Stimulated activated naive CD8-positive, alpha-beta T cell treated with anti-CD3 and anti-CD28 coated beads, Interleukin-15, amount 100 ng/mL, for 72 hours (primary cell): ENCODE measurements at regions not wholly inside any gene's neighbourhood (a gene's known extent, or its start where the extent isn't known, plus 50 kb on each side); places are given as distances from the start of the nearest gene placed in this dataset.
"Not testable (repeated sequence)": the region's sequence is repeated elsewhere in the genome, so short reads cannot be mapped to it uniquely, and the experiment has no call there.

ENCODE experiments used
- ATAC-seq: fragments of 150-1000 bp; cut with Tn5 transposase; 2 replicates; pipeline ENCODE4 v1.10.0; 2021; ENCODE audit warnings: mild to moderate bottlenecking, moderate library complexity
- DNase-seq, 2 donors: peaks; one replicate each; pipeline ENCODE4 v3.0.0; 2021 to 2022
- H3K27ac Mint-ChIP-seq, 2 donors: one replicate each; pipeline ENCODE4 v1.8.0; 2022; ENCODE audit warnings: mild to moderate bottlenecking in 2 of 2, mixed read lengths in 2 of 2, moderate library complexity in 2 of 2
- H3K27me3 Mint-ChIP-seq: one replicate; pipeline ENCODE4 v1.8.0; 2022; ENCODE audit warnings: mixed read lengths
- H3K4me1 Mint-ChIP-seq: one replicate; pipeline ENCODE4 v1.8.0; 2022; ENCODE audit warnings: mild to moderate bottlenecking, mixed read lengths
- H3K4me3 Mint-ChIP-seq, 2 donors: one replicate each; pipeline ENCODE4 v1.8.0; 2022; ENCODE audit warnings: mild to moderate bottlenecking in 2 of 2, mixed read lengths in 2 of 2, moderate library complexity in 1 of 2
- H3K9me3 Mint-ChIP-seq, 2 donors: one replicate each; pipeline ENCODE4 v1.8.0; 2022; ENCODE audit warnings: mixed read lengths in 2 of 2

DNA sequence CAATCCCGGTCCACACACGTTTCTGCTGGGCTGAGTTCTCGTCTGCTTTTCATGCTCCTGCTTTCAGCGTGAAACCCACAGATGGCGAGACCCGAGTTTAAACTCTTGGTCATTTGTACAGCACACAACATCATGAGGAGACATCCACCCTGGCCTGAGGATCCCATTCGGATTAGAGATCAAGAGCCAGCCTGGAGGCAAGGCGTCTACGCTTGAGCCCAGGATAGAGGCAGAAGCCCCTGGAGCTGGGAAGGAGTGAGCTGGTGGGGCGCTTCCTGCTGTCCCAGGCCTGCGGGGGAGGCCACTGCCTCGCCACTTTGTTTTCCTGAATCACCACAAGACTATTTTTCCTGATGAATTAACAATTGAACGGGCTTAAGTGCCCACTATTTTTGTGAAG is 281.9 kb upstream of the IRX4 start:
- ATAC-seq (no peak), DNase-seq (no peak)
- no peaks in the 10 kb centered on the region for H3K4me1 Mint-ChIP-seq
- no peak overlapping the region for H3K27ac Mint-ChIP-seq
- H3K27me3 Mint-ChIP-seq = peaks cover 21% of the 10 kb centered on the region
- no peak overlapping the region for H3K4me3 Mint-ChIP-seq
- H3K9me3 Mint-ChIP-seq = peaks cover 0 to 10% of the 10 kb centered on the region in 2 donors

DNA sequence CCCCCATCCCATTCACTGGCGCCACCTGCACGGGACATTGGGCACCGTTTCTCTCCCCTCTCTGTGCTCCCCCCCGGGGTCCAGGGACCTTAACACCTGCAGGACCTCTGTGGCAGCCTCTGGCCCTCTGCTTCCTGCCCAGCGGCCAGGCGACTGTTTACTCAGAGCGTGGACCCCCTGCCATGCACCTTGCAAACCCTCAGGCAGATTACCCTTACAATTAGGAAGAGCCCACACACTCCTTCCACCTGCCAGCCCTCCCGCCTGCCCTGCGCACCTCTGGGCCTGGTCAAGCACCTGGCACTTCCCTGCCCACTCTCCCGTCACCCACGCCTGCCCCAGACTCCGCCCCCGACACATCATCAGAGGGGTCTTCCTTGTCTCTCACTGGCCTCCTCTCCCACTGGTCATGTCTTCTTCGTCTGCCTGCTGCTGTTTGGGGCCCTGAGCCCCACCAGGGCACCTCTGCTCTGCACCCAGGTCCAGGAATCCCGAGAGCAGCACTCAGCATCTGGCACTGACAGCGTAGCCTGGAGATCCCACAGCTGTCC is 281.3 kb upstream of the IRX4 start:
- DNase-seq = no peak
- Mint-ChIP-seq H3K9me3 (peaks cover 0 to 10% of the 10 kb centered on the region in 2 donors), H3K27me3 (peaks cover 21% of the 10 kb centered on the region), H3K4me1 (no peaks in the 10 kb centered on the region), H3K27ac (no peak overlapping the region), H3K4me3 (no peak overlapping the region)
- ATAC-seq = no peak

DNA sequence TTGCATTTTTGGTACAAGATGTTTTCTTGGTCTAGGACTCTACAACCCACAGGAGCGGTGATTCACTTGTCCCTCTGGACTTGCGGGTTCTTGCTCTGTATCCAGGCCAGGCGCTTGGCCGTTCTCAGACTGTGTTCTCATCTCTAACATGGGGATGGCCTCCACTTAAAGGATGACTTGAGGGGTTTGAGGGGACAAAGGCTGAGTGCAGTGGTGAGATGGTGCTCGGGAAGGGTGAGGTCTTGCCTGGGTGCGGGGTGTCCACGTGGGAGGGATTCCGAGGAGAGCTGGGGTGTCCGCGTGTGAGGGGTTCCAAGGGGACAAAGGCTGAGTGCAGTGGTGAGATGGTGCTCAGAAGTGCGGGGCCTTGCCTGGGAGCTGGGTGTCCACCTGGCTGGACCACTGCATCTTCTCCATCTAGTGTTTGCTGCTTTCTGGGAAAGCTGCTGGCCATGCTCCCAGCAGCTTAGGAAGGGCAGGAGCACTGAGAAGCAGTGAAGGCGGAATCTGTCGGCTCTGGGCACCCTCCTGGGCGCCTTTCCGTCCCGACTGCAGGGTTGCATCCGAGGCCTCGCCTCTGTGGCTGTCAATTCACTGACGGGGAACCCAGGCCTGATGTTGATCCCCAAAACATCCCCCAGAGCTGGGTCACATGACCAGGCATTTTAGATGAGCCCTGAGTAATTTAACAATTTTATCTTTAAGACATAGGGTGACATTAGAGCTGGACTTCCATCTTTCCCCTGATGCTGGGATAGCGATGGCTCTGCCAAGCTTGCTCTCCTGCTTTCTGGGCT is 280.5 kb upstream of the IRX4 start:
- Mint-ChIP-seq H3K4me1 (no peaks in the 10 kb centered on the region), H3K27me3 (peaks cover 21% of the 10 kb centered on the region), H3K9me3 (peaks cover 0 to 10% of the 10 kb centered on the region in 2 donors), H3K27ac (no peak overlapping the region), H3K4me3 (no peak overlapping the region)
- DNase-seq = no peak
- ATAC-seq = no peak

DNA sequence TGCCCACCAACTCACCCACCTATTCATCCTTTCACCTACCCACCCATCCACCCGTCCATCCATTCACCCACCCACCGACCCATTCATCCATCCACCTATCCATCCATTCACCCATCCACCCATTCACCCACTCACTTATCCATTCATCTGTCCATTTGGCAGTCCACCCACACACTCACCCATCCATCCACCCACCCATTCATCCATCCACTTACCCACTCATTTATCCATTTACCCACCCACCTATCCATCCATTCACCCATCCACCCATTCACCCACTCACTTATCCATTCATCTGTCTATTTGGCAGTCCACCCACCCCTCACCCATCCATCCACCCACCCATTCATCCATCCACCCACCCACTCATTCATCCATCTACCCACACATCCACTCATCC is 278.1 kb upstream of the IRX4 start:
- Mint-ChIP-seq H3K27me3 (peaks cover 21% of the 10 kb centered on the region), H3K27ac (no peak overlapping the region), H3K4me3 (no peak overlapping the region), H3K4me1 (no peaks in the 10 kb centered on the region), H3K9me3 (peaks cover 0 to 10% of the 10 kb centered on the region in 2 donors)
- ATAC-seq (no peak), DNase-seq (no peak)

DNA sequence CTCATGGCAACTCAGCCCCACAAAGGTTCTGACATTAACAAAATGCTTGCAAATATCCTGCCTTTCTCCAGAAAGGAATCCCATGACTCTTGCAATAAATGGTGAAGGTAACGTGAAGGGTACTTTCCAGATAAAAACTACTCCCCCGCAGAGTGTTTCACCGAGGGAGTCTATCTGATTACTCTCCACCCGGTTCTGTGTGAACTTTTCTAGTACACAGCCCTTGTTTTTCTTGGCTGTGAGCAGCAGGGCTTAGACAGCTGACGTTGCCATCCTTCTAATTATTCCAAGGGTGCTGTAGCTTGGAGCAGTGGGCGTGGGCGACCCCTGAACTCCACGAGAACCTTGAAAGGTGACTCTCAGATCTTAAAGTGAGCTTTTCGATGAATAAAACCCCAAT is 276.0 kb upstream of the IRX4 start:
- H3K9me3 Mint-ChIP-seq = peaks cover 0 to 10% of the 10 kb centered on the region in 2 donors
- no peak for ATAC-seq
- no peak overlapping the region for H3K27ac Mint-ChIP-seq
- no peak overlapping the region for H3K4me3 Mint-ChIP-seq
- no peaks in the 10 kb centered on the region for H3K4me1 Mint-ChIP-seq
- peaks cover 11% of the 10 kb centered on the region for H3K27me3 Mint-ChIP-seq
- no peak for DNase-seq

DNA sequence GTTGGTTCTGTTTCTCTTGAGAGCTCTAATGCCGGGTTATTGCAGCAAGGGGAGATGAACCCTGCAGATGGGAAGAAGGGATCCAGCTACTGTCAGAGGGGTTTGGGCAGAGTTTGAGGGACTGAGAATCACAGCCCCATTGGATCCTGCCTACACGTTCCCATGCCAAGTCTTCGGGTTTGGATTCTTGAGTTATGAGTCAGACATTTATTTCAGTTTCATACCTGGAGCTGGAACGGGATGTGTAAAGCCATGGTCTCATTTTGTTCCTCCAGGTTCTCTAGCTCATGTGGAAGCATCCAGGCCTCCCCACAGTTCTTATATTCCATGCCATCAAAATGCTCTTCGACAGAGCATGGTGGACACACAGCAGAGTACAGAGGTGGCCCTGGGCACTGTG is 275.4 kb upstream of the IRX4 start:
- ATAC-seq = no peak
- Mint-ChIP-seq H3K27ac (no peak overlapping the region), H3K4me3 (no peak overlapping the region), H3K4me1 (no peaks in the 10 kb centered on the region), H3K27me3 (peaks cover 4% of the 10 kb centered on the region), H3K9me3 (peaks cover 0 to 10% of the 10 kb centered on the region in 2 donors)
- no peak for DNase-seq

DNA sequence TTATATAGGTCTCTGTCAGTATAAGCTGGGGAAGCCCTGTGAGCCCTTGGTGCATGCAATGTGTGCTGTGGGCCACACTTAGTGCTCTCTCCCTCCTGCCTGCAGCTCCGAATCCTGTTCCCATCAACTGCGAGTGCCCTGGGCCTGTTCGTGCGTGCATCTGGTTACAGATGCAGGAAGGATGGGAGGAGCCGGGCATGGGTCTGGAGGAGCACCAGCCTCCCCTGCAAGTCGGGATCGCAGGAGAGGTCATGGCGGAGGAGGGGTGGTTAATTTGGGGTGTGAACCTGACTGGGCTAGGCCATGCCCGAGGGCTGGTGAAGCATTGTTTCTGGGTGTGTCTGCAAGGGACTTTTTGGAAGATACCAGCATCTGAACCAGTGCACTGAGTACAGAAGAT is 274.6 kb upstream of the IRX4 start:
- no peaks in the 10 kb centered on the region for H3K27me3 Mint-ChIP-seq
- ATAC-seq (peak; percentile 5), DNase-seq (no peak)
- no peaks in the 10 kb centered on the region for H3K4me1 Mint-ChIP-seq
- peaks cover 0 to 10% of the 10 kb centered on the region in 2 donors for H3K9me3 Mint-ChIP-seq
- H3K27ac Mint-ChIP-seq = peak overlapping the region in 1 of 2 donors; percentile 75
- H3K4me3 Mint-ChIP-seq = no peak overlapping the region

DNA sequence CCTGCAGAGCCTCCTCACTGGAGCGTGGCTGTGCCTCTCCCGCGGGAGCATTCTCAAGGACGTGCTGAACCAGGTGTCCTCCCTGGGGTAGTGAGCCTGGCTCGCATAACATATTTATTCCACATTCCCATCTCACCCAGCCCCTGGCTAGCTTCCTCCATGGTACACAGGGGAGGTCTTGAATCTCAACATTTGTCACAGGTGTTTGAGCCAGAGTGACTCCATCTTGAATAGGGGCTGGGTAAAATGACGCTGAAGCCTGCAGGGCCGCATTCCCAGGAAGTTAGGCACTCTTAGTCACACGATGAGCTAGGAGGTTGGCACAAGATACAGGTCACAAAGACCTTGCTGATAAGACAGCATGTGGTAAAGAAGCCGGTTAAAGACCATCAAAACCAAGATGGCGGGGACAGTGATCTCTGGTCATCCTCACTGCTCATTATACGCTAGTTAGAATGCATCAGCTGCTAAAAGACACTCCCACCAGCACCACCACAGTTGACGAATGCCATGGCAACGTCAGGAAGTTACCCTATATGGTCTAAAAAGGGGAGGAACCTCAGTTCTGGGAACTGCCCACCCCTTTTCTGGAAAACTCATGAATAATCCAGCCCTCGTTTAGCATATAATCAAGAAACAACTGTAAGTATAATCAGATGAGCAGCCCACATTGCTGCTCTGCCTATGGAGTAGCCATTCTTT is 273.8 kb upstream of the IRX4 start:
- Mint-ChIP-seq H3K4me3 (no peak overlapping the region), H3K27ac (peak overlapping the region in 1 of 2 donors; percentile 7), H3K9me3 (peaks cover 0 to 7% of the 10 kb centered on the region in 2 donors), H3K27me3 (no peaks in the 10 kb centered on the region), H3K4me1 (no peaks in the 10 kb centered on the region)
- DNase-seq (no peak), ATAC-seq (no peak)

DNA sequence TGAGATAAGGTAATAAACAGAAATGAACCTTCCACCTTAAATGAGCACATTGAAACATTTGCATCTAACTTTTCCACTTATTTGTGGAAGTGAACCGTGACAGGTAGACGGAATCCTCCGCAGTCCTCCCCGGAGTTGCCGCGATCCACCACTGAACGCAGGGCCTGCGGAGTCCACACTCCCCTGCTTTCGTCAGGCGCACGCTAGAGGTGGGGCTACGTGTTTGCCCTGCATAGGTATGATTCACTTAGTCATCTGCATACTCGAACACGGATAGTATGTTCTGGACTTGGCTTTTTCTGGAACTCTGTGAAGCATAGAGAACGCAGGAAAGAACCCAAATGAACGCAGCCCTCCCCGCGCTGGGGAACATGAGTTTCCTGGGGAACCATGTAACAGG is 272.8 kb upstream of the IRX4 start:
- Mint-ChIP-seq H3K4me3 (no peak overlapping the region), H3K4me1 (no peaks in the 10 kb centered on the region), H3K27me3 (no peaks in the 10 kb centered on the region), H3K27ac (no peak overlapping the region), H3K9me3 (no peaks in the 10 kb centered on the region)
- ATAC-seq (no peak), DNase-seq (no peak)

DNA sequence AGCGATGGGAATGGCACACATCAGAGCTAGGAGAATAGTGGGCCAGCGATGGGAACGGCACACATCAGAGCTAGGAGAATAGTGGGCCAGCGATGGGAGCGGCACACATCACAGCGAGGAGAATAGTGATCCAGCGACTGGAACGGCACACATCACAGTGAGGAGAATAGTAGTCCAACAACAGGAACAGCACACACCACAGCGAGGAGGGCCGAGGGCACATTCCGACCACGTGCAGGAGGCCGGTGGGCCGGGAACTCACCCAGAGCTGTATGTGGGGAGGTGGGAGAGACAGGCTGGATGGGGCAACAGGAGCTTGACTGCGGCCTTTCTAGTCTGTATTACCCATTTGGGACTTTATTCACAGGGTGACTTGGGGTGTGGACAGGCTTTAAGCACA is 271.1 kb upstream of the IRX4 start:
- no peaks in the 10 kb centered on the region for H3K9me3 Mint-ChIP-seq
- no peak overlapping the region for H3K4me3 Mint-ChIP-seq
- no peak for DNase-seq
- no peak for ATAC-seq
- no peak overlapping the region for H3K27ac Mint-ChIP-seq
- peaks cover 5% of the 10 kb centered on the region for H3K4me1 Mint-ChIP-seq
- H3K27me3 Mint-ChIP-seq = no peaks in the 10 kb centered on the region

DNA sequence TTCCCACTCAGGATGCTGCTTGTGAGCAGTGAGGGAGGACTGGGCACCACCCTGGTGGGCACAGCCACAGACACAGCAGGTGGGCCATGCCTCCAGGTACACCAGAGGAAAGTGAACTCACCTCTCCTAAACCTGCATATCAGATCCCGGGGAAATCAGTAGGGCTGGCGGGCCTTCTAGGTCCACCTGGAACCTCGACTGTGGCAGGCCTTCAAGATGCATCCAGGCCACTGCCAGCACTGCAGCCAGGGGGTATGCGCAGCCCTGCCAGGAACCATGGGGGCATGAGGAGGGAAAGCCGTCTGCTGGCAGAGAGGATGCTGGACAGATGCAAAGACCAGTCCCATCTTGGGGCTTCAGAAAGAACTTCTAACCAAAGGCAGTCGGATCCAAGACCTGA is 270.6 kb upstream of the IRX4 start:
- Mint-ChIP-seq H3K4me1 (peaks cover 5% of the 10 kb centered on the region), H3K9me3 (no peaks in the 10 kb centered on the region), H3K27me3 (no peaks in the 10 kb centered on the region), H3K27ac (no peak overlapping the region), H3K4me3 (no peak overlapping the region)
- no peak for DNase-seq
- no peak for ATAC-seq

DNA sequence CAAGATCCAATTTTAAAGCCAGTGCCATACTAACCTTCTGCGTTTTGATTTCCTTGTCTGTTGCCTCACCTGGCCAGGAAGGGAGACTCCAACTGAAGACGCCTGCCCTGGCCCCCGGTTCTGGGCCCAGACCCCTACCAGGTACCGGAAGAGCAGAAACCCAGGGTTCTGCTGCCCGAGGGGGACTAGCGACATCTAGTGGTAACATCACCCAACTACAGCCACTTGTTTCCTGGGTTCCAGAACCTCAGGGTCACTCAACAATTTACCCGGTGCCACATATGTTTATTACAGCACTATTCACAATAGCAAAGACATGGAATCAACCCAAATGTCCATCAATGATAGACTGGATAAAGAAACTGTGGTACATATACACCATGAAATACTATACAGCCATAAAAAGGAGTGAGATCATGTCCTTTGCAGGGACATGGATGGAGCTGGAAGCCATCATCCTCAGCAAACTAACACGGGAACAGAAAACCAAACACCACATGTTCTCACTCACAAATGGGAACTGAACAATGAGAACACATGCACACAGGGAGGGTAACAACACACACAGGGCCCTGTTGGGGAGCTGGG is 268.7 kb upstream of the IRX4 start:
- H3K4me1 Mint-ChIP-seq, H3K27me3 Mint-ChIP-seq, H3K9me3 Mint-ChIP-seq, H3K4me3 Mint-ChIP-seq, ATAC-seq: not testable (repeated sequence)
- H3K27ac Mint-ChIP-seq = peak overlapping the region in 1 of 2 donors; percentile 96
- DNase-seq = peak in 1 of 2 donors; percentile 16

DNA sequence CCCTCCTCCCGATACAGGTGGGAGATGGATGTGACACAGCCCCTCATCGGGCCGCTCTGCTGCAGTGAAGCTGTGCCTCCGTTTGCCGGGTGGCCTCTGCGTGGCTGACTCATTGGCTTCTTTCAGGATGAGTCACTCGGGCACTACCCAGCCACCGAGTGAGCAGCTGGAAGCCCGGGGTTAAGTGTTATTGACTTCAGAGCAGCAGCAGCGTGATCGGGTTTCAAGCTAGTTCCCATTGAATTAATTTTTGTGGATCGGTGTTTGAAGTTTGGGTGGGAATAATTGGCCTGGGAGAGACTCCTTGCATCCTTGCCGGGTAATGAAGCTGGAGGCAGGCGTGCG is 266.4 kb upstream of the IRX4 start:
- Mint-ChIP-seq H3K4me1 (peaks cover 5% of the 10 kb centered on the region), H3K4me3 (no peak overlapping the region), H3K27me3 (no peaks in the 10 kb centered on the region), H3K9me3 (no peaks in the 10 kb centered on the region), H3K27ac (peak overlapping the region; percentile 29 to 57)
- DNase-seq (no peak), ATAC-seq (peak; percentile 61)

DNA sequence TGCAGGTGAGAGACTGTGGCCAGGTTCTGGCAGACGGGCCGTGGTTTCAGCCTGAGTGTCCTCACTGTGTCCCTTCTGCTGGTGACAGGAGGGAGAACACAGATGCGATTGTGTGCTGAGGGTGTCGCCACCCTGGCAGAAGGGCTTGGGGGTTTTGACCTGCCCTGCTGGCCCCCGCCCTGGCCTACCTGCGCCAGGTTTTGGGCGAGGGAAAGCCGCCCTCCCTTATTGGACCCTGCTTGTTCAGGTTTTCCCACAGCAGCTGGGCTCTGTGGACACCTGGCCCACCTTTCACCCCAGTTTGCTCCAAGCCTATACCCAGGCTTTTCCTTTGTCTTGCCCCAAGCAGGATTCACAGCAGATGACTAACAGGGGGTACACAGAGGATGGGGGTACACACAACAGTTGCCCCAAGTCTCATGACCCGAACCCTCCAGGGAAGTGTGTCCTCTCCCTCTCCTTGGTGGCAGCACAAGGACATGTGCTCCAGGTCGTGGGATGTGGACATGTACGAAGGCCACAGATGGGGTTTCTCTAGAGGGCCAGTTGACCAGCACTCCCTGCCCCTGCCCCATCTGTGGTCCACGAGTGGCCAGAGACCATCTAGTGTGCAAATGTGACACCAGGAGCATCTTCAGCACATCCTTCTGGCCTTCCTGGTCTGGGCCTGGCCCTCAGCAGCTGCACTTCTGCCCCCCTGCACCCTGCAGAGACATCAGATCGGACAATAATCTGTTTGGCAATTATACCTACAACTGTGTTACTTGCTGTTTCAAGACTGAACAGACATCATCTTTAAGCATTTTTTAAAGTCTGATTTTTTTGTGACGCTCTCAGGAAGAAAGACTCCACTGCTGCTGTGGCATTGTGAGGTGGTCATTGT is 265.8 kb upstream of the IRX4 start:
- DNase-seq (no peak), ATAC-seq (peak; percentile 31)
- H3K27ac Mint-ChIP-seq = no peak overlapping the region
- H3K9me3 Mint-ChIP-seq = no peaks in the 10 kb centered on the region
- H3K4me1 Mint-ChIP-seq = peaks cover 5% of the 10 kb centered on the region
- H3K27me3 Mint-ChIP-seq = no peaks in the 10 kb centered on the region
- H3K4me3 Mint-ChIP-seq = no peak overlapping the region
